HCT116 (cell line): ENCODE measurements at regions not wholly inside any gene's neighbourhood (a gene's known extent, or its start where the extent isn't known, plus 50 kb on each side); places are given as distances from the start of the nearest gene placed in this dataset.

Source experiments
- ATF3 ChIP-seq: IDR thresholded peaks from 2 replicates; pipeline ENCODE4 v1.6.1; 2012
- CEBPB ChIP-seq: IDR thresholded peaks from 2 replicates; pipeline ENCODE4 v1.6.1; 2012; ENCODE audit warnings: low read depth
- CTCF ChIP-seq, 3 experiments: fragments of 200-600 bp in 1 of 3; sonication (generic) in 1 of 3; IDR thresholded peaks in 2 of 3; conservative IDR thresholded peaks in 1 of 3; 2 replicates each; pipeline ENCODE4 v1.5.1; 2012 to 2017; ENCODE audit warnings: low read depth in 2 of 3, low read length in 2 of 3, antibody characterized with exemption in 1 of 3, borderline replicate concordance in 1 of 3, control low read depth in 1 of 3, mild to moderate bottlenecking in 1 of 3, mixed read lengths in 1 of 3, mixed run types in 1 of 3, moderate library complexity in 1 of 3; ENCODE audit not compliant: insufficient read depth in 1 of 3
- EGR1 ChIP-seq: IDR thresholded peaks from 2 replicates; pipeline ENCODE4 v1.6.1; 2012; ENCODE audit warnings: low read depth
- EZH2 ChIP-seq: fragments of 200-600 bp; sonication (generic); IDR thresholded peaks from 2 replicates; pipeline ENCODE4 v1.6.1; 2017; ENCODE audit warnings: antibody characterized with exemption, mixed run types
- POLR2AphosphoS5 ChIP-seq: IDR thresholded peaks from 2 replicates; pipeline ENCODE4 v1.6.1; 2011; ENCODE audit warnings: mild to moderate bottlenecking, low read depth, low read length, moderate library complexity

GRCh38 chr10:120689777-120690529 lies 161.2 kb upstream of the WDR11 start:
- TF ChIP-seq POLR2AphosphoS5, result no peak
- TF ChIP-seq EZH2, result no peak
- no peak for TF ChIP-seq EGR1
- TF ChIP-seq CEBPB, result no peak
- no peak for TF ChIP-seq CTCF (IDR thresholded peaks at IDR 0.05 in 2 of 3, conservative IDR thresholded peaks at IDR 0.05 in 1 of 3; ENCODE audit: borderline replicate concordance in 1 of 3, insufficient read depth in 1 of 3, low read depth in 2 of 3, low read length in 2 of 3)
- TF ChIP-seq ATF3, result no peak
